ENCODE measurements at regions not wholly inside any gene's neighbourhood (a gene's known extent, or its start where the extent isn't known, plus 50 kb on each side); places are given as distances from the start of the nearest gene placed in this dataset.

GRCh38 chr2:6685447-6685846, 180.3 kb downstream of the CMPK2 start:
- no peaks in the 10 kb centered on the region for H3F3A ChIP-seq (replicated peaks; ENCODE audit: insufficient read depth)
- H3K9me2 ChIP-seq = no peaks in the 10 kb centered on the region
- no peak overlapping the region for H3K9ac ChIP-seq
- H4K20me1 ChIP-seq (ENCODE audit: insufficient read depth) = no peaks in the 10 kb centered on the region
- POLR2A ChIA-PET = no interaction called here
- DNase-seq = peak; percentile 24
- CTCF ChIA-PET = interaction anchor here (0.6 kb wide), 1 partner anchor 360 kb away, joined by 3 read pairs; no protein-coding TSS in a partner anchor
- H3K4me3 ChIP-seq (ENCODE audit: low read depth in 2 of 2, low read length in 1 of 2) = no peak overlapping the region
- H3K4me1 ChIP-seq (ENCODE audit: control insufficient read depth in 1 of 2, insufficient read depth in 2 of 2, low read depth in 1 of 2, low read length in 1 of 2) = peaks cover 0 to 7% of the 10 kb centered on the region in 2 experiments; a peak in 1 of 4 replicates
- no peak overlapping the region for H3K4me2 ChIP-seq
- H2AFZ ChIP-seq (ENCODE audit: low read depth) = no peak overlapping the region
- H3K27me3 ChIP-seq (ENCODE audit: insufficient read depth) = no peaks in the 10 kb centered on the region
- H3K27ac ChIP-seq (ENCODE audit: low read depth in 2 of 2, low read length in 1 of 2) = no peak overlapping the region
- no peaks in the 10 kb centered on the region for H3K36me3 ChIP-seq (replicated peaks in 1 of 2; ENCODE audit: control insufficient read depth in 1 of 2, insufficient read depth in 2 of 2, low read length in 1 of 2)
- no peaks in the 10 kb centered on the region for H3K9me3 ChIP-seq
- no peaks in the 10 kb centered on the region for H3K79me2 ChIP-seq (ENCODE audit: insufficient read depth)
- 25% methylated on average over 1 of the region's 1 CpG for WGBS (ENCODE audit: low lambda C conversion rate)
- TF ChIP-seq RXRA (IDR thresholded peaks at IDR 0.05; ENCODE audit: borderline replicate concordance, low read depth) (no peak), MEF2A (IDR thresholded peaks at IDR 0.05; ENCODE audit: borderline replicate concordance, low read depth) (no peak), GATA2 (CRISPR knock-in tag; IDR thresholded peaks at IDR 0.05) (peak; percentile 59; the same call in 1 of the 2 replicates)

DNA sequence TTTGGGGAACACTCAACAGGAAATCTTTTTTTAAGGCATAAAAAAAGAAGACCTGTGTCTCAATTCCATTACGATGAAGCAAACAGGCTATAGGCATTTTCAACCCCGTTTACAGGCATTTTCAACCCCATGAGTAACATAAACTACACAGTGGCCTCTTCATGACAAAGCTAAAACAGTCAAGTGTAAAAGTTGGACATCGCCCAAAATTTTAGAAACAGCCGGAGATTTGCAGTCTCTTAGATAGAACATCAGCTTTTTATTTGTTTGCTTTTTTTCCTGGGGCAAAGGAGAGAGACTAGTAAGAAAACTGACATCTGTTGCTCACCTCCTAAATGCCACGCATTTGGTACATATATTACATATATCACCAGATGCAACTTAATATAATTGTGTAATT, 173.7 kb downstream of the CMPK2 start:
- no peak overlapping the region for H2AFZ ChIP-seq (ENCODE audit: low read depth)
- H3K27me3 ChIP-seq (ENCODE audit: insufficient read depth) = no peaks in the 10 kb centered on the region
- H3K9me3 ChIP-seq = no peaks in the 10 kb centered on the region
- ChIA-PET CTCF (interaction anchor here (1.0 to 1.2 kb wide), 2 partner anchors 15 to 28 kb away, joined by 3 to 5 read pairs; no protein-coding TSS in a partner anchor), POLR2A (no interaction called here)
- H3K4me2 ChIP-seq = no peak overlapping the region
- no peaks in the 10 kb centered on the region for H3K79me2 ChIP-seq (ENCODE audit: insufficient read depth)
- no peak overlapping the region for H3K27ac ChIP-seq (ENCODE audit: low read depth in 2 of 2, low read length in 1 of 2)
- H3K4me3 ChIP-seq (ENCODE audit: low read depth in 2 of 2, low read length in 1 of 2) = no peak overlapping the region
- peak; percentile 10 for DNase-seq
- H3K9me2 ChIP-seq = no peaks in the 10 kb centered on the region
- TF ChIP-seq TEAD4 (IDR thresholded peaks at IDR 0.05; ENCODE audit: borderline replicate concordance, insufficient read depth) = no peak
- TF ChIP-seq, protein P1, sequence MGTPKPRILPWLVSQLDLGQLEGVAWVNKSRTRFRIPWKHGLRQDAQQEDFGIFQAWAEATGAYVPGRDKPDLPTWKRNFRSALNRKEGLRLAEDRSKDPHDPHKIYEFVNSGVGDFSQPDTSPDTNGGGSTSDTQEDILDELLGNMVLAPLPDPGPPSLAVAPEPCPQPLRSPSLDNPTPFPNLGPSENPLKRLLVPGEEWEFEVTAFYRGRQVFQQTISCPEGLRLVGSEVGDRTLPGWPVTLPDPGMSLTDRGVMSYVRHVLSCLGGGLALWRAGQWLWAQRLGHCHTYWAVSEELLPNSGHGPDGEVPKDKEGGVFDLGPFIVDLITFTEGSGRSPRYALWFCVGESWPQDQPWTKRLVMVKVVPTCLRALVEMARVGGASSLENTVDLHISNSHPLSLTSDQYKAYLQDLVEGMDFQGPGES (IDR thresholded peaks at IDR 0.05; ENCODE audit: low read depth, low read length) = no peak
- TF ChIP-seq RCOR1 (IDR thresholded peaks at IDR 0.05; ENCODE audit: low read length) = peak; percentile 64; the same call in 1 of the 2 replicates
- peak in 1 of 2 experiments; percentile 49; a peak in 1 of 4 replicates for TF ChIP-seq EP300 (IDR thresholded peaks at IDR 0.05; ENCODE audit: borderline replicate concordance in 1 of 2, low read depth in 1 of 2, low read length in 1 of 2)
- TF ChIP-seq, protein P2, sequence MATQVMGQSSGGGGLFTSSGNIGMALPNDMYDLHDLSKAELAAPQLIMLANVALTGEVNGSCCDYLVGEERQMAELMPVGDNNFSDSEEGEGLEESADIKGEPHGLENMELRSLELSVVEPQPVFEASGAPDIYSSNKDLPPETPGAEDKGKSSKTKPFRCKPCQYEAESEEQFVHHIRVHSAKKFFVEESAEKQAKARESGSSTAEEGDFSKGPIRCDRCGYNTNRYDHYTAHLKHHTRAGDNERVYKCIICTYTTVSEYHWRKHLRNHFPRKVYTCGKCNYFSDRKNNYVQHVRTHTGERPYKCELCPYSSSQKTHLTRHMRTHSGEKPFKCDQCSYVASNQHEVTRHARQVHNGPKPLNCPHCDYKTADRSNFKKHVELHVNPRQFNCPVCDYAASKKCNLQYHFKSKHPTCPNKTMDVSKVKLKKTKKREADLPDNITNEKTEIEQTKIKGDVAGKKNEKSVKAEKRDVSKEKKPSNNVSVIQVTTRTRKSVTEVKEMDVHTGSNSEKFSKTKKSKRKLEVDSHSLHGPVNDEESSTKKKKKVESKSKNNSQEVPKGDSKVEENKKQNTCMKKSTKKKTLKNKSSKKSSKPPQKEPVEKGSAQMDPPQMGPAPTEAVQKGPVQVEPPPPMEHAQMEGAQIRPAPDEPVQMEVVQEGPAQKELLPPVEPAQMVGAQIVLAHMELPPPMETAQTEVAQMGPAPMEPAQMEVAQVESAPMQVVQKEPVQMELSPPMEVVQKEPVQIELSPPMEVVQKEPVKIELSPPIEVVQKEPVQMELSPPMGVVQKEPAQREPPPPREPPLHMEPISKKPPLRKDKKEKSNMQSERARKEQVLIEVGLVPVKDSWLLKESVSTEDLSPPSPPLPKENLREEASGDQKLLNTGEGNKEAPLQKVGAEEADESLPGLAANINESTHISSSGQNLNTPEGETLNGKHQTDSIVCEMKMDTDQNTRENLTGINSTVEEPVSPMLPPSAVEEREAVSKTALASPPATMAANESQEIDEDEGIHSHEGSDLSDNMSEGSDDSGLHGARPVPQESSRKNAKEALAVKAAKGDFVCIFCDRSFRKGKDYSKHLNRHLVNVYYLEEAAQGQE (IDR thresholded peaks at IDR 0.05; ENCODE audit: low read depth, low read length) = no peak
- TF ChIP-seq ELF1 (IDR thresholded peaks at IDR 0.05) = no peak
- TF ChIP-seq RXRA (IDR thresholded peaks at IDR 0.05; ENCODE audit: borderline replicate concordance, low read depth) = no peak
- TF ChIP-seq MXI1 (IDR thresholded peaks at IDR 0.05; ENCODE audit: low read depth, low read length) = no peak
- TF ChIP-seq GATA2 (CRISPR knock-in tag; IDR thresholded peaks at IDR 0.05) = 0 out of 2 replicates have a peak, but pooled peaks have one; percentile 13
- no peaks in the 10 kb centered on the region; a peak in 1 of 4 replicates for H3K4me1 ChIP-seq (ENCODE audit: control insufficient read depth in 1 of 2, insufficient read depth in 2 of 2, low read depth in 1 of 2, low read length in 1 of 2)
- no peaks in the 10 kb centered on the region for H4K20me1 ChIP-seq (ENCODE audit: insufficient read depth)
- H3K9ac ChIP-seq = no peak overlapping the region
- no peaks in the 10 kb centered on the region for H3F3A ChIP-seq (replicated peaks; ENCODE audit: insufficient read depth)
- no peaks in the 10 kb centered on the region for H3K36me3 ChIP-seq (replicated peaks in 1 of 2; ENCODE audit: control insufficient read depth in 1 of 2, insufficient read depth in 2 of 2, low read length in 1 of 2)
- WGBS (ENCODE audit: low lambda C conversion rate) = 17% methylated on average over 5 of the region's 5 CpGs

All from SK-N-SH (cell line).